K562 (cell line): ENCODE measurements at regions not wholly inside any gene's neighbourhood (a gene's known extent, or its start where the extent isn't known, plus 50 kb on each side); places are given as distances from the start of the nearest gene placed in this dataset.

Experiments
- MGA ChIP-seq: fragments of 450-650 bp; IDR thresholded peaks from 2 replicates; pipeline ENCODE4 v1.6.1; 2016; ENCODE audit warnings: mild to moderate bottlenecking, moderate library complexity

GRCh38 chr7:132656341-132656740, 80.1 kb upstream of the PLXNA4 start (continued):
- no peak for TF ChIP-seq MGA
- TF ChIP-seq, all 486 proteins: peak for 0
